ENCODE measurements at regions not wholly inside any gene's neighbourhood (a gene's known extent, or its start where the extent isn't known, plus 50 kb on each side); places are given as distances from the start of the nearest gene placed in this dataset.

GRCh38 chr2:226584518-226585055 is 215.0 kb downstream of the IRS1 start:
- H3K4me3 ChIP-seq (ENCODE audit: insufficient read depth in 1 of 2, low read depth in 1 of 2, low read length in 2 of 2): no peak overlapping the region
- no peak overlapping the region for H2AFZ ChIP-seq (ENCODE audit: low read depth, low read length)
- H3K9me3 ChIP-seq (ENCODE audit: control insufficient read depth, low read length): peaks cover 27% of the 10 kb centered on the region
- no peak overlapping the region for H3K4me2 ChIP-seq (ENCODE audit: low read length, poor library complexity, severe bottlenecking)
- H2BK5ac ChIP-seq (ENCODE audit: low read depth, low read length, poor library complexity, severe bottlenecking): no peak overlapping the region
- DNase-seq: no peak
- peak overlapping the region; percentile 2 for H4K91ac ChIP-seq (ENCODE audit: low read length)
- H3K79me1 ChIP-seq (replicated peaks; ENCODE audit: low read length, poor library complexity, severe bottlenecking): no peaks in the 10 kb centered on the region
- H2AK5ac ChIP-seq (ENCODE audit: low read length, severe bottlenecking): peak overlapping the region; percentile 76
- peak overlapping the region; percentile 3 for H3K27ac ChIP-seq (ENCODE audit: low read length, poor library complexity, severe bottlenecking)
- H3K18ac ChIP-seq (ENCODE audit: low read depth in 1 of 2, low read length in 2 of 2): peak overlapping the region; percentile 28 to 64
- peak overlapping the region; percentile 23 to 70 for H2BK12ac ChIP-seq (ENCODE audit: low read length in 2 of 2)
- H3K14ac ChIP-seq (ENCODE audit: low read length in 2 of 2): no peak overlapping the region
- no peaks in the 10 kb centered on the region for H3K36me3 ChIP-seq (ENCODE audit: control insufficient read depth in 1 of 2, insufficient read depth in 2 of 2, low read depth in 1 of 2, low read length in 2 of 2)
- 92% methylated on average over 3 of the region's 3 CpGs for WGBS
- no peak overlapping the region for H3K23ac ChIP-seq (ENCODE audit: low read length in 2 of 2)
- H4K8ac ChIP-seq (ENCODE audit: low read length): no peak overlapping the region
- H3K9ac ChIP-seq (ENCODE audit: low read length): no peak overlapping the region
- H2BK120ac ChIP-seq (ENCODE audit: low read depth, low read length): no peak overlapping the region
- no peak overlapping the region for H2BK15ac ChIP-seq (ENCODE audit: low read depth, poor library complexity, severe bottlenecking)
- H3K4me1 ChIP-seq (ENCODE audit: control insufficient read depth, insufficient read depth, low read depth, low read length): peaks cover 5% of the 10 kb centered on the region
- H3K27me3 ChIP-seq (ENCODE audit: control insufficient read depth in 1 of 2, insufficient read depth in 1 of 2, low read length in 2 of 2): no peaks in the 10 kb centered on the region
- H3K4ac ChIP-seq (ENCODE audit: low read depth in 1 of 2, low read length in 2 of 2): peak overlapping the region in 1 of 2 experiments; percentile 3

- Histone ChIP-seq H3K9ac (ENCODE audit: low read length) (peak overlapping the region; percentile 9), H3K4me2 (ENCODE audit: low read length, poor library complexity, severe bottlenecking) (no peak overlapping the region), H3K23ac (ENCODE audit: low read length in 2 of 2) (no peak overlapping the region), H3K9me3 (ENCODE audit: control insufficient read depth, low read length) (peaks cover 18% of the 10 kb centered on the region), H2BK5ac (ENCODE audit: low read depth, low read length, poor library complexity, severe bottlenecking) (no peak overlapping the region), H3K27me3 (ENCODE audit: control insufficient read depth in 1 of 2, insufficient read depth in 1 of 2, low read length in 2 of 2) (no peaks in the 10 kb centered on the region), H4K8ac (ENCODE audit: low read length) (no peak overlapping the region), H3K36me3 (ENCODE audit: control insufficient read depth in 1 of 2, insufficient read depth in 2 of 2, low read depth in 1 of 2, low read length in 2 of 2) (no peaks in the 10 kb centered on the region), H3K14ac (ENCODE audit: low read length in 2 of 2) (no peak overlapping the region), H4K91ac (ENCODE audit: low read length) (no peak overlapping the region), H3K4me1 (ENCODE audit: control insufficient read depth, insufficient read depth, low read depth, low read length) (peaks cover 5% of the 10 kb centered on the region), H3K79me1 (replicated peaks; ENCODE audit: low read length, poor library complexity, severe bottlenecking) (no peaks in the 10 kb centered on the region), H3K27ac (ENCODE audit: low read length, poor library complexity, severe bottlenecking) (peak overlapping the region; percentile 36), H2AFZ (ENCODE audit: low read depth, low read length) (no peak overlapping the region), H3K4me3 (ENCODE audit: insufficient read depth in 1 of 2, low read depth in 1 of 2, low read length in 2 of 2) (no peak overlapping the region), H2BK15ac (ENCODE audit: low read depth, poor library complexity, severe bottlenecking) (no peak overlapping the region), H2BK120ac (ENCODE audit: low read depth, low read length) (no peak overlapping the region), H2AK5ac (ENCODE audit: low read length, severe bottlenecking) (no peak overlapping the region), H3K18ac (ENCODE audit: low read depth in 1 of 2, low read length in 2 of 2) (no peak overlapping the region), H3K4ac (ENCODE audit: low read depth in 1 of 2, low read length in 2 of 2) (no peak overlapping the region), H2BK12ac (ENCODE audit: low read length in 2 of 2) (no peak overlapping the region)
- WGBS: 0% methylated on average over 1 of the region's 1 CpG
- peak; percentile 84 for DNase-seq
These were observed 215.9 kb downstream of the IRS1 start for GRCh38 chr2:226583715-226584114.

GRCh38 chr2:226581661-226582060 is 218.0 kb downstream of the IRS1 start:
- peak overlapping the region in 1 of 2 experiments; percentile 67 for H2BK12ac ChIP-seq (ENCODE audit: low read length in 2 of 2)
- no peaks in the 10 kb centered on the region for H3K27me3 ChIP-seq (ENCODE audit: control insufficient read depth in 1 of 2, insufficient read depth in 1 of 2, low read length in 2 of 2)
- no peaks in the 10 kb centered on the region for H3K79me1 ChIP-seq (replicated peaks; ENCODE audit: low read length, poor library complexity, severe bottlenecking)
- no peaks in the 10 kb centered on the region for H3K9me3 ChIP-seq (ENCODE audit: control insufficient read depth, low read length)
- no peak overlapping the region for H2BK15ac ChIP-seq (ENCODE audit: low read depth, poor library complexity, severe bottlenecking)
- H3K4ac ChIP-seq (ENCODE audit: low read depth in 1 of 2, low read length in 2 of 2): no peak overlapping the region
- 88% methylated on average over 3 of the region's 4 CpGs for WGBS
- H3K23ac ChIP-seq (ENCODE audit: low read length in 2 of 2): no peak overlapping the region
- H2AFZ ChIP-seq (ENCODE audit: low read depth, low read length): no peak overlapping the region
- no peak overlapping the region for H3K14ac ChIP-seq (ENCODE audit: low read length in 2 of 2)
- DNase-seq: no peak
- no peaks in the 10 kb centered on the region for H3K36me3 ChIP-seq (ENCODE audit: control insufficient read depth in 1 of 2, insufficient read depth in 2 of 2, low read depth in 1 of 2, low read length in 2 of 2)
- H2AK5ac ChIP-seq (ENCODE audit: low read length, severe bottlenecking): no peak overlapping the region
- H3K18ac ChIP-seq (ENCODE audit: low read depth in 1 of 2, low read length in 2 of 2): no peak overlapping the region
- H3K9ac ChIP-seq (ENCODE audit: low read length): no peak overlapping the region
- H3K4me3 ChIP-seq (ENCODE audit: insufficient read depth in 1 of 2, low read depth in 1 of 2, low read length in 2 of 2): no peak overlapping the region
- no peak overlapping the region for H2BK120ac ChIP-seq (ENCODE audit: low read depth, low read length)
- peaks cover 5% of the 10 kb centered on the region for H3K4me1 ChIP-seq (ENCODE audit: control insufficient read depth, insufficient read depth, low read depth, low read length)
- peak overlapping the region; percentile 59 for H3K27ac ChIP-seq (ENCODE audit: low read length, poor library complexity, severe bottlenecking)
- no peak overlapping the region for H2BK5ac ChIP-seq (ENCODE audit: low read depth, low read length, poor library complexity, severe bottlenecking)
- H3K4me2 ChIP-seq (ENCODE audit: low read length, poor library complexity, severe bottlenecking): no peak overlapping the region
- no peak overlapping the region for H4K91ac ChIP-seq (ENCODE audit: low read length)
- H4K8ac ChIP-seq (ENCODE audit: low read length): no peak overlapping the region

GRCh38 chr2:226581004-226581403 is 218.6 kb downstream of the IRS1 start:
- H2BK120ac ChIP-seq (ENCODE audit: low read depth, low read length): no peak overlapping the region
- WGBS: 23% methylated on average over 1 of the region's 2 CpGs
- no peak overlapping the region for H3K9ac ChIP-seq (ENCODE audit: low read length)
- H2AK5ac ChIP-seq (ENCODE audit: low read length, severe bottlenecking): peak overlapping the region; percentile 0
- no peak overlapping the region for H3K4ac ChIP-seq (ENCODE audit: low read depth in 1 of 2, low read length in 2 of 2)
- H2BK5ac ChIP-seq (ENCODE audit: low read depth, low read length, poor library complexity, severe bottlenecking): no peak overlapping the region
- no peak overlapping the region for H4K91ac ChIP-seq (ENCODE audit: low read length)
- no peak overlapping the region for H3K18ac ChIP-seq (ENCODE audit: low read depth in 1 of 2, low read length in 2 of 2)
- H3K4me1 ChIP-seq (ENCODE audit: control insufficient read depth, insufficient read depth, low read depth, low read length): peaks cover 5% of the 10 kb centered on the region
- no peak overlapping the region for H3K27ac ChIP-seq (ENCODE audit: low read length, poor library complexity, severe bottlenecking)
- no peak overlapping the region for H4K8ac ChIP-seq (ENCODE audit: low read length)
- H3K27me3 ChIP-seq (ENCODE audit: control insufficient read depth in 1 of 2, insufficient read depth in 1 of 2, low read length in 2 of 2): no peaks in the 10 kb centered on the region
- H2BK15ac ChIP-seq (ENCODE audit: low read depth, poor library complexity, severe bottlenecking): no peak overlapping the region
- no peak for DNase-seq
- no peak overlapping the region for H2AFZ ChIP-seq (ENCODE audit: low read depth, low read length)
- no peaks in the 10 kb centered on the region for H3K9me3 ChIP-seq (ENCODE audit: control insufficient read depth, low read length)
- no peaks in the 10 kb centered on the region for H3K36me3 ChIP-seq (ENCODE audit: control insufficient read depth in 1 of 2, insufficient read depth in 2 of 2, low read depth in 1 of 2, low read length in 2 of 2)
- no peak overlapping the region for H3K4me2 ChIP-seq (ENCODE audit: low read length, poor library complexity, severe bottlenecking)
- H3K4me3 ChIP-seq (ENCODE audit: insufficient read depth in 1 of 2, low read depth in 1 of 2, low read length in 2 of 2): no peak overlapping the region
- no peak overlapping the region for H2BK12ac ChIP-seq (ENCODE audit: low read length in 2 of 2)
- H3K23ac ChIP-seq (ENCODE audit: low read length in 2 of 2): no peak overlapping the region
- no peak overlapping the region for H3K14ac ChIP-seq (ENCODE audit: low read length in 2 of 2)
- H3K79me1 ChIP-seq (replicated peaks; ENCODE audit: low read length, poor library complexity, severe bottlenecking): no peaks in the 10 kb centered on the region

Data from mesenchymal stem cell (in vitro differentiated cells and primary cell).